NCI-H2227 treated with DMSO at 0.1 percent for 48 hours (cell line): ENCODE measurements at regions not wholly inside any gene's neighbourhood (a gene's known extent, or its start where the extent isn't known, plus 50 kb on each side); places are given as distances from the start of the nearest gene placed in this dataset.
A peak's percentile ranks its signal among the peaks of the same experiment; 100 is the strongest.
"Not testable (repeated sequence)": the region's sequence is repeated elsewhere in the genome, so short reads cannot be mapped to it uniquely, and the experiment has no call there.

Experiments used
- DNase-seq: peaks from one replicate; lab custom pipeline; 2025; lab: John Stamatoyannopoulos, UW

- DNase-seq, result no peak
Measured at GRCh38 chr6:14597090-14597489, 479.5 kb downstream of the CD83 start.

DNA sequence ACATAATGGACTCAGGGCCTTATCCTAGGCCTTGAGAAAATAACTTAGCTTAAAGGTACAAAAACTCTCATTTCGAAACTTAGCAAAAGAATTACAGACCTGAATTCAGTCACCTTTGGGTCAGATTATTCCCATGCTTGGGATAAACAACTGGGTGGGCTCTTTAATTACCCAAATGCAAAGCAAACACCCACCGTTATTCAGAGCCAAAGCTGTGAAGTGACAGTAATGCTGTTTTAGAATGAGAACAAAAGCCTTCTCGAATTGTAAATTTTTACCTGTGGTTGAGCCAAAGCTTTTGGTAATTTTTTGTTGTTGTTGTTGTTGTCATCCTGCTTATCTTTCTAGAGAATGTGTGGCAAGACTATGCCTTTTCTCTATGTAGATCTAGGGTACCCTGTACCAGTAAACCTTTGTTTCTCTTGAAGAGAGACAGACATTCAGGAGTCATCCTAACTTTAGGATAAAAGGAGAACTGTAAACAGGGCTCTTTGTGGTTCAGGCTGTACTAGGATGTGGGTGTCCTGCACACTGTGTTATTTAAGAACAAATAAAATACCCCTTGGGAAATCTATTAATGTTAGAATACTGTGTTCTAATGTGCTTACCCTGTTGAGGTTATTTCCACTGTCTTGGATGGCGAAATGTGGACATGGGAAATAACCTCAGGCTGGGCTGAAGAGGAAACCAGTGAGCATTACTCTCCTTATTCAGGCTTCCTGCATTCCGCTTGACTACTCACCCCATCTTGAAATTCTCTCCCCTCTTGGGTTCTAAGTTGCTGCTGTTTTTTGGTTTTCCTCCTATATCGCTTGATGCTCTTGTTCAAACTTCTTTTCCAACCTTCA is 480.7 kb downstream of the CD83 start:
- DNase-seq, result no peak

DNA sequence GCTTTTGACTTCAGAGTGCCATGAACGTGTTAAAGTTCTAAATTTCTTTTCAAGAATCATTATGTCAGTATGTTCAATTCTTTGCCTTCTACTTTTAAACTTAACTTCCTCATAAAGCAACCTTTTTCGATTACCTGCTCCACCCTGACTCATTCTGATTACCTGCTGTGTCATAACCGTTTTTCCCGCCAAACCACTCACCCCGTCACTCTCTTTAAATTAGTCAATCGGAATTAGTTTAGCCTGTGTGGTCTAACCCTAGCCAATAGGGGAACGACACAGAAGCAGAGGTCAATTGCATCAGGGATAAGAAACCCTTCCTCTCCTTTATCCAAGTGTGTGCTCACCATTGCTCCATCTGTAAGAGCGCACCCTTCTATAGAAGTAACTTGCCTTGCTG is 482.7 kb downstream of the CD83 start:
- not testable (repeated sequence) for DNase-seq

DNA sequence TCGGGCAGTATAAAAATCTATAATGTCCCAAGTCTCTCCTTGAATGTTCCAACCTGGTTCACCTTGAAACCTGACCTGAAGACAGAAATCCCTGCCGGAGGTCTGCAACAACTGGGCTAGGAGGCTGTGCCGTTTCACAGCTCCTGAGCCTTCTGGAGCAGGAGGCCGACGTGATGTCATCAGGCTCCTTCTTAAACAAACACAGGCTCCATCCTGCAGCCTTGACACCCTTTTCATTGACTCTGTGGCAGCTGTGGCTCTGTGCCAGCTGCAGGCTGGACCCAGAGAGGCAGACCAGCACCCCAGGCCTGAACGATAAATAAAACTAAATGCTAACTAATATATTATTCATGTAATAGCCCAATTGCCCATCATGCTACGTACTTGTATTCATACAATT is 483.9 kb downstream of the CD83 start:
- DNase-seq, result no peak

DNA sequence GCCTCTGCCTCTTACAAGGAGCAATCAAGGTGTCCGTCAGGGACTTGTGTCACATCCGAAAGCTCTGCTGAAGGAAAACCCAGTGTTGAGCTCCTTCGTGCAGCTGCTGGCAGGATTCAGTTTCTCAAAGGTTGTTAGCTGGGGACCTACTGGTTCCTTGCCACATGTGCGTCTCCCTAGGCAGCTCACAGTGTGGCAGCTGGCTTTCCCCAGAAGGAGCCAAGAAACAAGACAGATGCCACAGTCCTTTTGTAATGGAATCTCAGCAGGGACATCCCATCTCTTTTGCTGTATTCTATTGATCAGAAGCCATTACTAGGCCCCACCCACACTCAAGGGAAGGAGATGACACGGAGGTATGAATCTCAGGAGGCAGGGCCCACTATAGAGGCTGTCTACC is 488.8 kb downstream of the CD83 start:
- no peak for DNase-seq

DNA sequence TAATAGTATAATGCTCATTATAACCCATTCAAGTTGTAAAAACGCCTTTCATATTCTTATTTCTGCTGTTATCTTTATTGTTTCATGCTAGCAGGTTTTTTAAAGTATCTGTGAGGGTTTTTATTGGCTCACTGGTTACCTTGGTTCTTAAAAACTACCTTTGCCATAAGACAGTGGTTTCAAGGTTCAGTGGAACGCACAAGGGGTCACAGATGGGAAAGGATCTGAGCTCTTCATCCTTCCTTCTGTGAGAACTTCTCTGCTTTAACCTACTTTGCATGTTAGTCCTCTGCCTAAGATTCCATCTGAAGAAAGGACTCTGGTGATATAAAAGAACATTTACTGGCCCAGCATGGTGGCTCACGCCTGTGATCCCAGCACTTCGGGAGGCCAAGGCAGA is 492.6 kb downstream of the CD83 start:
- no peak for DNase-seq

GRCh38 chr6:14612016-14612980 is 494.7 kb downstream of the CD83 start:
- DNase-seq, result no peak

- no peak for DNase-seq
Measured at GRCh38 chr6:14614631-14615030, 497.1 kb downstream of the CD83 start.

DNA sequence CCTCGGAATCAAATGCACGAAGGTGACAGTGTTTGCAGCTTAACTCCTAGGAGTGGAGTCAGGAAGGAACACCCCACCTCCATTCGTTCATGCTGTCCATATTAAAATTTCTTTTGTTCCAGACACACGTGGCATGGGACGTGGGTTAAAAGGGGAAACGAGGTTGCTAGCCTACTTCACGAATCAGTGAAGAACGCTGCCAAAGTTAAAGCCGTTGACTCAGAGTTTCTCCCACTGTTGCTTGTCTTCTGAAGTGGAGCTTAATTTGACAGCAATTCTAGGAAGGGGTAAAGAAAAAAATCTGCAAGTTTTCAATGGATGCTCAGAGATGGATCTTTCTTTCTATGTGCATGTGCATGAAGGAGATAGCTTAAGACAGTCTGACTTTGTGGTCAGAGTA is 499.1 kb downstream of the CD83 start:
- no peak for DNase-seq

DNA sequence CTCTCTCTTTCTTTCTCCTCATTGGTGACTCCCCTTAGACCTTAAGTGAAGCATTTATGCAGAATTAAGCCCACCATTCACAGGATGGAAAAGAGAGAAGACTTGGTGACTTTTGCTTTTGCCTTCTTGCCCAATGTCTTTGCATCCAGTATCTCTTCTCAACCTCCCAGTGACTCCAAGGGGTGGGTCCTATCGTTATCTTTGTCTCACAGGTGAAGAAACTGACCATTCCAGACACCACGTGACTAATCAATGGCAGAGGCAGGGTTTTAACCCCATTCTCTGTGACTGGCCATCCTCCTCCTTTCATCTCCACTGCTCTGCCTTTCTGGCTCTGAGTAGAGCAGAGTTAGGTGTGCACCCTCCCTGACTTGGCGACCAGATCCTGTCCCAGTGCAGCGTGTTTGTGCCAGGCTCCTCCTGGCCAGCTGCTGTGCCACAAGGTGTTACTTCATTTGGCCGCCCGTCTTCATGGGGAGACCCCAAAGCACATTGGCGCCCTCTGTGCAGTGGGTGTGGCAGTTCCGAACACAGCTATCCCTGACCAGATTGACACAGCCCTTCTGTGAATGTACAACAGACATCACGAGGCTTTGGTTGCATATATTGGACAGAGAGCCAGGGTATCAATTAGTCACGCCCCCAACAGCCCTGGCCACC is 501.3 kb downstream of the CD83 start:
- DNase-seq, result no peak

GRCh38 chr6:14619419-14619781 is 501.8 kb downstream of the CD83 start:
- DNase-seq, result no peak

GRCh38 chr6:14620522-14620921 is 502.9 kb downstream of the CD83 start:
- DNase-seq, result no peak

- peak; percentile 4 for DNase-seq
Measured at GRCh38 chr6:14621518-14621917, 503.9 kb downstream of the CD83 start.

GRCh38 chr6:14622085-14622484 is 504.5 kb downstream of the CD83 start:
- peak; percentile 9 for DNase-seq

- no peak for DNase-seq
Measured at GRCh38 chr6:14622909-14623505, 505.4 kb downstream of the CD83 start.

GRCh38 chr6:14625173-14625895 is 507.8 kb downstream of the CD83 start:
- DNase-seq, result no peak

- DNase-seq, result no peak
Measured at GRCh38 chr6:14626556-14626955, 509.0 kb downstream of the CD83 start.

DNA sequence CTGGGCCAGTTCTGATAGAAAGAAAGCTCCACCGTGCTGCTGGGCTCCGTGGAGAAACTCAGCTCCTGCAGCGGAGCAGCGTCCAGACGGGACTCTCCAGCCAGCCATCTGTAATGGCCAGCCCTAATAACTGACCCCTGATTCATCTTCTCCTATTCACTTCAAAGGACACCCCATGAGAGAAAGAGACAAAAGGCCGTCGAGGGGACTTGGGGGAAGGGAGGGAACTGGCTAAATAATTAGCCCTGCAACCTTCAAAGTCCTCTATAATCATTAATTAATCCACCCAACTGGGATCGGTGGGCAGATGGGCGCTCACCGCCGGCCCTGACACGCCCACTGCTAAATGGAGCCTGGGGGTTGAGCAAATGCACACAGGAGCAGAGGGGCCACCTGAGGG is 512.4 kb downstream of the CD83 start:
- no peak for DNase-seq

GRCh38 chr6:14633479-14633878 is 515.9 kb downstream of the CD83 start:
- DNase-seq, result no peak

GRCh38 chr6:14634072-14634471 is 516.5 kb downstream of the CD83 start:
- DNase-seq, result no peak

GRCh38 chr6:14635195-14635594 is 517.6 kb downstream of the CD83 start:
- no peak for DNase-seq
